ENCODE measurements at regions not wholly inside any gene's neighbourhood (a gene's known extent, or its start where the extent isn't known, plus 50 kb on each side); places are given as distances from the start of the nearest gene placed in this dataset.

- Histone ChIP-seq H3K79me2 (ENCODE audit: insufficient read depth) (no peaks in the 10 kb centered on the region), H3K27me3 (ENCODE audit: insufficient read depth) (no peaks in the 10 kb centered on the region), H3F3A (replicated peaks; ENCODE audit: insufficient read depth) (no peaks in the 10 kb centered on the region), H3K9me2 (no peaks in the 10 kb centered on the region), H3K36me3 (replicated peaks in 1 of 2; ENCODE audit: control insufficient read depth in 1 of 2, insufficient read depth in 2 of 2, low read length in 1 of 2) (no peaks in the 10 kb centered on the region), H3K4me1 (ENCODE audit: control insufficient read depth in 1 of 2, insufficient read depth in 2 of 2, low read depth in 1 of 2, low read length in 1 of 2) (no peaks in the 10 kb centered on the region), H2AFZ (ENCODE audit: low read depth) (no peak overlapping the region), H3K9ac (no peak overlapping the region), H4K20me1 (ENCODE audit: insufficient read depth) (no peaks in the 10 kb centered on the region), H3K4me3 (ENCODE audit: low read depth in 2 of 2, low read length in 1 of 2) (no peak overlapping the region), H3K27ac (ENCODE audit: low read depth in 2 of 2, low read length in 1 of 2) (no peak overlapping the region), H3K4me2 (no peak overlapping the region), H3K9me3 (no peaks in the 10 kb centered on the region)
- no peak for DNase-seq
- POLR2A ChIA-PET: no interaction called here
- TF ChIP-seq NRF1 (IDR thresholded peaks at IDR 0.05; ENCODE audit: low read depth, low read length) (no peak), JUND (IDR thresholded peaks at IDR 0.05) (no peak), SIN3A (IDR thresholded peaks at IDR 0.05; ENCODE audit: borderline replicate concordance, low read depth, low read length) (no peak), NFIC (IDR thresholded peaks at IDR 0.05; ENCODE audit: borderline replicate concordance) (no peak)
- CTCF ChIA-PET: no interaction called here
- WGBS (ENCODE audit: low lambda C conversion rate): 8% methylated on average over 2 of the region's 2 CpGs
Measured at GRCh38 chr16:49089533-49089932, 192.1 kb downstream of the CBLN1 start.

- H3K36me3 ChIP-seq (replicated peaks in 1 of 2; ENCODE audit: control insufficient read depth in 1 of 2, insufficient read depth in 2 of 2, low read length in 1 of 2): no peaks in the 10 kb centered on the region
- CTCF ChIA-PET: no interaction called here
- no peaks in the 10 kb centered on the region for H3K4me1 ChIP-seq (ENCODE audit: control insufficient read depth in 1 of 2, insufficient read depth in 2 of 2, low read depth in 1 of 2, low read length in 1 of 2)
- H2AFZ ChIP-seq (ENCODE audit: low read depth): no peak overlapping the region
- H3K4me2 ChIP-seq: no peak overlapping the region
- no peak overlapping the region for H3K27ac ChIP-seq (ENCODE audit: low read depth in 2 of 2, low read length in 1 of 2)
- H4K20me1 ChIP-seq (ENCODE audit: insufficient read depth): no peaks in the 10 kb centered on the region
- no peaks in the 10 kb centered on the region for H3K9me3 ChIP-seq
- 37% methylated on average over 4 of the region's 4 CpGs for WGBS (ENCODE audit: low lambda C conversion rate)
- no peaks in the 10 kb centered on the region for H3K27me3 ChIP-seq (ENCODE audit: insufficient read depth)
- no peaks in the 10 kb centered on the region for H3K79me2 ChIP-seq (ENCODE audit: insufficient read depth)
- H3K4me3 ChIP-seq (ENCODE audit: low read depth in 2 of 2, low read length in 1 of 2): no peak overlapping the region
- no peaks in the 10 kb centered on the region for H3F3A ChIP-seq (replicated peaks; ENCODE audit: insufficient read depth)
- H3K9ac ChIP-seq: no peak overlapping the region
- TF ChIP-seq SIN3A (IDR thresholded peaks at IDR 0.05; ENCODE audit: borderline replicate concordance, low read depth, low read length): no peak
- TF ChIP-seq GABPA (IDR thresholded peaks at IDR 0.05; ENCODE audit: low read depth): no peak
- TF ChIP-seq REST (IDR thresholded peaks at IDR 0.05; ENCODE audit: low read depth, low read length): no peak
- TF ChIP-seq MEF2A (IDR thresholded peaks at IDR 0.05; ENCODE audit: borderline replicate concordance, low read depth): no peak
- TF ChIP-seq ELF1 (IDR thresholded peaks at IDR 0.05): no peak
- TF ChIP-seq EP300 (IDR thresholded peaks at IDR 0.05; ENCODE audit: borderline replicate concordance in 1 of 2, low read depth in 1 of 2, low read length in 1 of 2): no peak
- no peak for DNase-seq
- POLR2A ChIA-PET: no interaction called here
- H3K9me2 ChIP-seq: no peaks in the 10 kb centered on the region
Measured at GRCh38 chr16:49089039-49089438, 192.6 kb downstream of the CBLN1 start.

GRCh38 chr16:49085686-49086085, 196.0 kb downstream of the CBLN1 start:
- no peaks in the 10 kb centered on the region for H3K79me2 ChIP-seq (ENCODE audit: insufficient read depth)
- DNase-seq: no peak
- POLR2A ChIA-PET: no interaction called here
- H3K4me3 ChIP-seq (ENCODE audit: low read depth in 2 of 2, low read length in 1 of 2): no peak overlapping the region
- H3K9me3 ChIP-seq: no peaks in the 10 kb centered on the region
- H3K9me2 ChIP-seq: no peaks in the 10 kb centered on the region
- H3K4me2 ChIP-seq: no peak overlapping the region
- H3F3A ChIP-seq (replicated peaks; ENCODE audit: insufficient read depth): no peaks in the 10 kb centered on the region
- H4K20me1 ChIP-seq (ENCODE audit: insufficient read depth): no peaks in the 10 kb centered on the region
- H2AFZ ChIP-seq (ENCODE audit: low read depth): no peak overlapping the region
- H3K36me3 ChIP-seq (replicated peaks in 1 of 2; ENCODE audit: control insufficient read depth in 1 of 2, insufficient read depth in 2 of 2, low read length in 1 of 2): no peaks in the 10 kb centered on the region
- H3K27ac ChIP-seq (ENCODE audit: low read depth in 2 of 2, low read length in 1 of 2): no peak overlapping the region
- H3K9ac ChIP-seq: no peak overlapping the region
- CTCF ChIA-PET: no interaction called here
- no peaks in the 10 kb centered on the region for H3K27me3 ChIP-seq (ENCODE audit: insufficient read depth)
- WGBS (ENCODE audit: low lambda C conversion rate): 49% methylated on average over 2 of the region's 2 CpGs
- H3K4me1 ChIP-seq (ENCODE audit: control insufficient read depth in 1 of 2, insufficient read depth in 2 of 2, low read depth in 1 of 2, low read length in 1 of 2): no peaks in the 10 kb centered on the region
- no peak for TF ChIP-seq PBX3 (IDR thresholded peaks at IDR 0.05)
- no peak for TF ChIP-seq RFX5 (IDR thresholded peaks at IDR 0.05; ENCODE audit: low read length)
- TF ChIP-seq FOXJ3 (CRISPR knock-in tag; IDR thresholded peaks at IDR 0.05): no peak
- no peak for TF ChIP-seq CTCF (IDR thresholded peaks at IDR 0.05)
- TF ChIP-seq MEF2A (IDR thresholded peaks at IDR 0.05; ENCODE audit: borderline replicate concordance, low read depth): no peak
- TF ChIP-seq RCOR1 (IDR thresholded peaks at IDR 0.05; ENCODE audit: low read length): no peak
- no peak for TF ChIP-seq SIN3A (IDR thresholded peaks at IDR 0.05; ENCODE audit: borderline replicate concordance, low read depth, low read length)
- no peak for TF ChIP-seq TEAD4 (IDR thresholded peaks at IDR 0.05; ENCODE audit: borderline replicate concordance, insufficient read depth)
- TF ChIP-seq USF2 (IDR thresholded peaks at IDR 0.05; ENCODE audit: borderline replicate concordance, low read depth, low read length): no peak
